NCI-H1436 (cell line): ENCODE measurements at regions not wholly inside any gene's neighbourhood (a gene's known extent, or its start where the extent isn't known, plus 50 kb on each side); places are given as distances from the start of the nearest gene placed in this dataset.
A peak's percentile ranks its signal among the peaks of the same experiment; 100 is the strongest.
"Not testable (repeated sequence)": the region's sequence is repeated elsewhere in the genome, so short reads cannot be mapped to it uniquely, and the experiment has no call there.

Experiments
- DNase-seq: peaks from one replicate; lab custom pipeline; 2025; lab: John Stamatoyannopoulos, UW

GRCh38 chr10:61818251-61818650 lies 83.2 kb upstream of the ARID5B start:
- not testable (repeated sequence) for DNase-seq

GRCh38 chr10:61819208-61819607 lies 82.3 kb upstream of the ARID5B start:
- no peak for DNase-seq

GRCh38 chr10:61821153-61821552 lies 80.3 kb upstream of the ARID5B start:
- DNase-seq: no peak

- peak; percentile 4 for DNase-seq
Observed at GRCh38 chr10:61821693-61822092, 79.8 kb upstream of the ARID5B start.

- no peak for DNase-seq
Observed at GRCh38 chr10:61822096-61822495, 79.4 kb upstream of the ARID5B start.

- no peak for DNase-seq
Observed at GRCh38 chr10:61822781-61823230, 78.7 kb upstream of the ARID5B start.

GRCh38 chr10:61825001-61825400 lies 76.5 kb upstream of the ARID5B start:
- DNase-seq: no peak

- no peak for DNase-seq
Observed at GRCh38 chr10:61825628-61826027, 75.9 kb upstream of the ARID5B start.

- no peak for DNase-seq
Observed at GRCh38 chr10:61828034-61828433, 73.5 kb upstream of the ARID5B start.

- DNase-seq: no peak
Observed at GRCh38 chr10:61828788-61829187, 72.7 kb upstream of the ARID5B start.

- DNase-seq: no peak
Observed at GRCh38 chr10:61830072-61830845, 71.2 kb upstream of the ARID5B start.

- no peak for DNase-seq
Observed at GRCh38 chr10:61830846-61831273, 70.6 kb upstream of the ARID5B start.

GRCh38 chr10:61832866-61833481 lies 68.5 kb upstream of the ARID5B start:
- DNase-seq: no peak

GRCh38 chr10:61834519-61834918 lies 67.0 kb upstream of the ARID5B start:
- no peak for DNase-seq

- peak; percentile 10 for DNase-seq
Observed at GRCh38 chr10:61835069-61835945, 66.2 kb upstream of the ARID5B start.

- no peak for DNase-seq
Observed at GRCh38 chr10:61835946-61836887, 65.3 kb upstream of the ARID5B start.

GRCh38 chr10:61836888-61837754 lies 64.4 kb upstream of the ARID5B start:
- DNase-seq: no peak

GRCh38 chr10:61837755-61838171 lies 63.7 kb upstream of the ARID5B start:
- DNase-seq: no peak

- DNase-seq: no peak
Observed at GRCh38 chr10:61839916-61840315, 61.6 kb upstream of the ARID5B start.

GRCh38 chr10:61840403-61840802 lies 61.1 kb upstream of the ARID5B start:
- DNase-seq: no peak
